ENCODE measurements at regions not wholly inside any gene's neighbourhood (a gene's known extent, or its start where the extent isn't known, plus 50 kb on each side); places are given as distances from the start of the nearest gene placed in this dataset.

DNA sequence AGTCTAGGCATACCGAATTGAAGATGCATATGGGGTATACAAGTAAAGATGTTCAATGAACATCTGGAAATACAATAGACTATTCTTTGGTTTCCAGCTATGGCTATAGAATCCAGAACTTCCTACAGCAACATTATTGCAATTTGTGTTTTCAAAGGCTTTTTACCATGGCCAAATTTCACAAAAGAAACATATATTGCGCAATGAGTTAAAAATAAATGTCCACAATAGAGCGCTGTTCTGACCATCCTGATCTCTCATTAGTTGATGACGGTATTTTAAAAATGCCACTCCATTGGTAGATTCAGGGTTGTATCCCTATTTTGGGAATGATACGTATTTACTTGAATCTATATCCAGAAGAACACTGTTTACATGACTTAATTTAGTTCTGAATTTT is 139.2 kb downstream of the LINC00632 start:
- DNase-seq: no peak

DNA sequence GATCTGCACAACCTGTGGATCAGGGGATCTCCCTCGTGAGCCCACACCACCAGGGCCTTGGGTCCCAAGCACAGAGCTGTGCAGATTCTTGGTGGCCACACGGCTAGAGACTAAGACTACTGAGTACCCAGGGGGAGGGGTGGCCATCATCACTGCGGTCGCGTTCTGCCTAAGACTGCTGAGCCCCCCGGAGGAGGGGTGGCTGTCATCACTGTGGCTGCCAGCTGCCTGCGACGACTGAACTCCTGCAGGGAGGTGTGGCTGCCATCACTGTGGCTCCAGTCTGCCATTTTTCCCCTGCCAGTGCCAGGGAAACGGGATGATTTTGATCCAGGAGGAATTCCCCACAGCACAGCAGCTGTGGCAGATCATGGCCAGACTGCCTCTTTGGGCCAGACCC is 141.7 kb upstream of the SPANXB1 start:
- no peak for DNase-seq

DNA sequence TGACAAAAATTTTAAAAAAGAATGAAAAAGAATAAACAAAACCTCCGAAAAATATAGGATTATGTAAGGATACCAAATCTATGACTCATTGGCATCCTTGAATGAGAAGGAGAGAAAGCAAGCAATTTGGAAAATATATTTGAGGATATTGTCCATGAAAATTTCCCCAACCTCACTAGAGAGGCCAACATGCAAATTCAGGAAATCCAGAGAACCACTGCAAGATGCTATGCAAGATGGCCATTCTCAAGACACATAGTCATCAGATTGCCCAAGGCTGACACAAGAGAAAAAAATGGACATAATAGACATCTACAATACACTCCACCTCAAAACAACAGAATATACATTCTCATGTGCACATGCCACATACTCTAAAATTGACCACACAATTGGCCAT is 135.9 kb upstream of the SPANXB1 start:
- no peak for DNase-seq

DNA sequence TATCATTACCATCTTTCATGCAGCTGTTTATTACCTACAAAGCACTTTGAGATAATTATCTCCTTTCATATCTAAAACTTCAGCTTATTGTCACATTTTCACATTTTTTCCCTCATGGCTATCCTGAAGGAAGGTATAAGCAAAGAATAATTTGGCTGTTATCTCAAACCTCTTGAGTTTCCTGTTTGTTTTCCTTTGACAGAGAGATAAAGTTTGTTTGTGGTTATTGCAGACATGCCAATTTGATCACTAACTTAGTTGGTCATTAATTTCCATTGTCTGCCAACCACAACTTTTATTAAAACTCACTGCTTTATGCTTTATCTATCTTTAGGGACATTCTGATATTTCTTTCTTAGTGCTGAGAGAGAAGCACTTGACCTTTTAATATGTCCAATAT is 89.8 kb upstream of the SPANXB1 start:
- DNase-seq: no peak

DNA sequence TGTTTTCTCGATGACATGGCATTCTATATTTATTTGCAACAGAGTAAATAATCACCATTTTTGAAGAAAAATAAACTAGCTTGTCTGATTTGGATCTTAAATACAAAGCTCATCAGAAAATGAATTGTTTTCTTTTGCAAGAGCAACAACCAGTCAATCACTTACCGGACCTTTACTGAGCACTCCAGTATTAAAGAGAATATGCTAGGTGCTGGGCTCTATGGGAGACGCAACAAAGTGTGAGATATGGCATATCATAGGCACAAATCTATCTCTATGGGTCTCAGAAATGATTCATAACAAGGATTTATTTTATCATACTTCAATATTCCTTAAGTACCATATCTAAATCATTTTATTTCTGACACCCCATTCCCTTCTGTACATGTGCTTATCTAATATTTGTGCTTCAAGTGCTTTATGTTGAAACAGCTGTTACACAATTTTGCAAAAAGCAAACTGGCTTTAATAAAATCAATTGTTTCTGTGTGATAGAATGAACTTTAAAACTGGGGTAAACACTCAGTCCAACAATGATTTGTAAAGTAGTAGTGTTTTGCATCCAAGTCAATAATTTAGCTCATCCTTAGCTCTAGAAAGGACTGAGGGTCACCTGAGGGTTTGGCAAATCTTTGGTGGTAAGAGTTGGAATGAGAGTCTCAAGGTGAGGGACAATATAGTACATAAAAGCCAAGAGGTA is 88.4 kb upstream of the SPANXB1 start:
- no peak for DNase-seq

DNA sequence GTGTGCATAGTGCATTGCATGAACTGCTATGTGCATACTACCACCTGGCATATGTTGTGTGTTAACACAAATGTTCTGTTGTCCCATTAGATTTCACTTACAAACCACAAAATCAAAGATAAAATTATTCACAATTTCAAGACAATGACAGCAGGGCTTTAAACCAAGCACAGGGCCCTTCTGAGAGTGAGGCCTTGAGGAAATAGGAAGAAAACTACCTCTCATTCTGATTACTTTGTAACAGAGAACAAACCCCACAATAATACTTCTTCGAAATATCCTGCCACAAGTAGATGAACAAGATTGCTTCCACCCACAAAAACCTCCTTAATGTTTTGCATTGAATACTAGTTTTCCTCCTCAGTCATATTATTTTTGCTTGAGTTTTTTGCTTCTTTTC is 85.5 kb upstream of the SPANXB1 start:
- DNase-seq: no peak

DNA sequence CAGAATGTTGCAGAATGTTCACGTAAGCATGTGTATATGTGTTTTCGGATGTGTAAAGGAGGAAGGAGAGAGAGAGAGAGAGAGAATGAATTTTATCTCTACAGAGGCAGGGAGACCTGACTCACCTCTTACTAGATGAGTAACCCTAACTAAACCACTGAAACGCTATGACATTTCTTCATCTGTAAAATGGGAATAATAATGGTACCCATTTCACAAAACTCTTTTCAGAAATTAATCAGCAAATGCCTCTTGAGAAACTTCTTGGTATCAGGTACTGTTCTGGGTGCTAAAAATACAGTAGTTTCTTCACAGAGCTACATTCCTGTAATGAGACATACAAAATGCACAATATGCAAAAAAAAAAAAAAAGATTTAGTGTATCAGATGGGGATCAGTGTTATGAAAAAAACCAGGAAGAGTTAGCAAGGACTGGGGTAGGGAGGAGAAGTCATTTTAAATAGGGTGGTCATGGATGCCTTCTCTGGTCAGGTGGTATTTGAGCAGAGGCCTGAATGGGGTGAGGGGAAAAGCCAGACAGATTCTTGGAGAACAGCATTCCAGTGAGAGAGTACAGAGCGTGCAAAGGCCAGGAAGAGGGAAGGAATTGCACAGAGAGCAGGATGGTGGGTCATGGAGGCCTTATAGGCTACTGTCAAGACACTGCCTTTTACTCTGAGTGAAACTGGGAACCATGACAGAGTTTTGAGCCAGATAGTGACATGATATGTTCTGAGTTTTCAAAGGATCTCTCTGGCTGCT is 84.9 kb upstream of the SPANXB1 start:
- no peak for DNase-seq

DNA sequence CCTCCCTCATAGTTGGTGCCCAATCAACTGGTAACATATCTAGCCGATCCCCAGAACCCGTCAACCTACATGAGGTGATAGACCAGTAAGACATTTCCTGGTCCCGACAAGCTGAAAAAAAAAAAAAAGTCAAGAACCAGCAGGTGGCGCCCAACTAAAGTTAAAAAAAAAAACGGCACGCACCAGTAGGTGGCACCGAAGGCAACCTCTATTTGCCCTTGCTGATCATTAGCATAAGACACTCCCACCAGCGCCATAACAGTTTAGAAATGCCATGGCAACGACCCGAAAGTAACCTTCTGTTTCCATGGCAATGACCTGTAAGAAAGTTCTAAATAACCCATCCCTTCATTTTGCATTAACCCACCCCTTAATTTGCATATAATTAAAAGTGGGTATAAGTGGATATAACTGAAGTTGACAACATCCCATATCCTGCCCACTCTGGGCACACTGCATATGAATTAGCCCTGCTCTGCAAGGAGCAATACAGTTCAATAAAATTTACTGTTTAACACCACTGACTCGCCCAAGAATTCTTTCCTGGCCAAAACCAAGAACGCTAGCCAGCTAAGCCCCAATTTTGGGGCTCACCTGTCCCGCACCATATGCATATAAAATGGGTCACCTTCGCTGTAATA is 83.9 kb upstream of the SPANXB1 start:
- DNase-seq: peak; percentile 30

DNA sequence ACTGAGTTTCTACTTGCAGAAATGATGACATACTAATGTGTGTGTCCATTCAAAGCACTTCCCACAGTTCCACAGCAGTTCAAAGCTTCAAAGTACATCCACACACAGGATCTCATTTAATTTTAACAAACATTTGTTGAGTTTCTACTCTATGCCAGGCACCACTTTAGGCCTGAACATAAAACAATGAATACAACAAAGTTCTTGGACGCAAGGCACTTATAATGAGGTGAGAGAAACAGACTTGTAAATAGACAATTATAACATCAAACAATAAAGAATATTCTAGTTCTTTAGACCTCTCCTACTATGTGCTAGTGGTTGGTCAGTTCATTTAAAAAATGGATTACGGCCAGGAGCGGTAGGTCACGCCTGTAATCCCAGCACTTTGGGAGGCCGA is 82.0 kb upstream of the SPANXB1 start:
- DNase-seq: no peak

DNA sequence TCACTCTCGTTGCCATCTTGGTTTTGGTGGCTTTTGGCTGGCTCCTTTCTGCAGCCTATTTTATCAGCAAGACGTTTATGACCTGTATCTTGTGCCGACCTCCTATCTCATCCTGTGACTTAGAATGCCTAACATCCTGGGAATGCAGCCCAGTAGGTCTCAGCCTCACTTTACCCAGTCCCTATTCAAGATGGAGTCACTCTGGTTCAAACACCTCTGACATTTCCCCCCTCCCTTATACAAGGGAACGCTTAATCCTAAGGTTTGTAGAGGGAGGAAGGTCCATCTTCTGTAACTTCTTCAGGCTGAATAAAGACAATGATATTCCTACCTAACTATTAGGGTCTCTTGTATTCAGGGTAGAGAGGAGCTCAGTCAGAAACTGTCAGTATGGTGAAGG is 79.3 kb upstream of the SPANXB1 start:
- DNase-seq: no peak

DNA sequence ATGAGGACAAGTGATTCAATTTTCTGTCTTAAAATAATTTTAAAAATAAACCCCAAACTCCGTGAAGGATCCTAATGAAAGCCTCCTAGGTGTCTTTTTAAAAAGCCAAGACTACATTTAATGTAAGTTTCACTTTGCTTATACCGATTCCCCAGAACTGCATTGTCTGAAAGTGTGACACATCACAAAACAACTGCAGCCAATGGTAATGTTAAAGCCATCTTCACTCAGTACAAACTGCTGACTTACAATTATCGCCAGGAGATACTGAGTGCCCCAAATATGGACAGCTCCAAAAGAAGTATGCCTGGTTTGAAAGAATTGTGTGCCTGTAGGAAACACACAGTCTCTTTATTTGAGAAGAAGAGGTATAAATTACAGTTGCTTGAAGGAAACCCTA is 73.7 kb upstream of the SPANXB1 start:
- no peak for DNase-seq

DNA sequence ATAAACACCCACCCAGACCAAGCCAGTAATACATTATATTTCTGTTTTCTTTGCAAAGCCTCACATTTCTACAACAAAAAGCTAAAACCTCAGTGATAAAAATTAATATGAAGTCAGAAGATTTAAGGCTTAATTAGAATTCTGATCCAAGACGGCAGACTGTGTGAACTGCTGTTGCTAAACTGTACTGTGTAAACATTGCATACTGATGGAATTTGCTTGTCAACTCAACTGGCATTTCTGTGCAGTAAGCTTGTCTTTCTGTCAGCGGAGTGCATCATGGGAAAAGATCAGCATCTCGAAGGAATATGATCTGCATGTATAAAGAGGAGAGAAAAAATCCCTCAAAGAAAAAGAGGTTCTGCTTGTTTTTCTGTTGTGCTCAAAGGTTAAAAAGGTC is 69.4 kb upstream of the SPANXB1 start:
- no peak for DNase-seq

DNA sequence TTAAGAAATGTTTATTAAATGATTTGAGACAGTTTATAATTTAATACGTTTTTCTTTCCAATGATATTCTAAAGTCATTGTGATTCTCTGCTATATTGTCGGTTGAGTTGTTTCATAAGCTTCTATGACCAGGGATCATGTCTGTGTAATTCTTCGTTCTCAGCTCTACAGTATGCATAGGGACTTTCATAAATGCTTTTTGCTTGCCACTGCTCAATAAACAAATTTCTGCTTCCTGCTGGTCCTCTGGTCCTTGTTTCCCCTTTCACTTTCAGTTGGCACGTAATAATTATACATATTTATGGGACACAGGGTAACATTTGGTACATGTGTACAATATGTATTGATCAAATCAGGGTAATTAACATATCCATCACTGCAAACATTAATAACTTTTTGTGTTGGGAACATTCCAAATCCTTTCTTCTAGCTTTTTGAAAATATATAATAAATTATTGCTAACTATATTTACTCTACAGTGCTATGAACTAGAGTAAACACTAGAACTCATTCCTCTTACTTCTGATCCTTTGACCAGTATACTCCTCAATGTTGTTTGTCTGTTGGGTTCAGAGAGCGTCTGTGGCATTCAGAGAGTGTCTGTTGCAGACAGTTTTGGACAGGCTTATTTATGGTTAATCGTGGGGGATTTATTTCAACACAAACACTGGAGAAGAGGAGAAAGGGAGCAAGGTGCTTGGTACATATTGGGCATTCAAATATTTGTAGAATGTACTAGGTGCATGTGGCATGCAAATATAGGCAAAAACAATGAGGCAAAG is 68.3 kb upstream of the SPANXB1 start:
- no peak for DNase-seq

DNA sequence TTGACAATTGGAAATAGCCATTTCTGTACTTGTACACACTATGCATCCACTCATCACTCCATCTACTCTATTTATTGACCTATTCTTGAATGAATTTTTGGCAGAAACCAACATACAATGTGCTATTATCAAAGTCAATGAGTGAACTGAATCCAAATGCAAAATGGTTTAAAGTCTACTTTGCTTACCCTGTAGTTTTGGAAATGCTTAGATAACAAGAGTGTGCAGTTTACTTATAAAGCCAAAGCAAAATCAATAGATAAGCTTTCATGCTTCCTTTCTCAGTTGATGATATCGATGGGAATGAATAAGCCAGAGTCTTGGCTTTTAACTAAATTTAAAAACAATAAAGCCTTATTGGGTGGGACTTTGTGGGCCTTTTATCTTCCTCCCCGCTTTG is 58.9 kb upstream of the SPANXB1 start:
- DNase-seq: no peak

DNA sequence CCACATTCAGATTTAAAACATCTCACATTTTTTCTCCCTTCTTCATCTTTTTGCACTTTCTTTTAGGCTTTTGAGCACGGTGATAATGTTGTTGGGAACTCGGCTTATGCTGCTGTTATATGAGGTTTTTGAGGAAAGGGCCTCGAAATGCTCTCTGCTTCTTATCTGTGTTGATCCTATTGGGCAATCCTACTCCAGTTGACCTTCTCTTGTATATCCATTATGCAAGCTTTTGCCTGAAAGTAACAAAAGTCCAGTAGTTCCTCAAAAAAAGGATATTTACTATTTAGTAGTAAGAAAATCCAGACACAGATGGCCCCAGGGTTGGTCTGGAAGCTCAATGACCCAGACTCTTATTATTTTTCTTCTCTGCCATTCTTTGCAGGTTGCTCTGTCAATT is 57.7 kb upstream of the SPANXB1 start:
- no peak for DNase-seq

DNA sequence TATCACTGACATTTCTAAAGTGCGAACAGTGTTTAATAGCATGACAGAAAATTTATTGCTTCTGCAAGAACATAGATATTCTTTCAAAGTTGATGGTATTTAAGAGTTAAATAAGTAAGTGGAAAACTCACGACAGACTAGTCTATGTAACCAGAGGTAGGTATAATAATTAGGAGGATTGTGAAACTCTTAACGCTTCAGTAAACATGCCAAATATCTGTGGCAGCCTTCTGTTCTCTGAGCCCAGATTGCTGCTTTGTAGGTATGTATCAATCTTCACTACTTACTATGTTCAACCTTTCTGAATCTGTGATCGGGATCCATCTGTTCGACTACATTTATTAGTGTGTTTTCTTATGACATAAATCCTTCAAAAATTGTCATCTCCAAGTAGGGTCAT is 53.6 kb upstream of the SPANXB1 start:
- DNase-seq: no peak

DNA sequence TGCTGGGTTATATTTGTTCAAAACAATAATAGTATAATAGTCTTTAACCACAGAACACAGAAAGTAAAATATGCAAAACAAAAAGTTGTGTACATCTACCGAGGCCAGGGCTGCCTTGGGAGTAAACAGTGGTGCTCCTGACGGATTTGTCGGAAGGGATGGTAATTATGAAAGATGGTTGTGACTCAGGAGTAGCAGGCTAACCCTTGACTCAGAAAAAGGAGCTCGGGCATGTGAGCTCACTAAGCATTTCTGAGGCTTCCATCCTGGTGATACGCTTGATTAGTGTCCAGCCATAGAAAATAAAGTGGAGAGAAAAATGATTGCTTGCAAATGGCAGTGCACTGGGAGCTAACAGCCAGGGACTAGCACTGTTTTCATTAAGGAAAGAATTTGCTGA is 53.2 kb upstream of the SPANXB1 start:
- DNase-seq: no peak

Data from renal pelvis (tissue), 1 donor.